ENCODE measurements at regions not wholly inside any gene's neighbourhood (a gene's known extent, or its start where the extent isn't known, plus 50 kb on each side); places are given as distances from the start of the nearest gene placed in this dataset.

DNA sequence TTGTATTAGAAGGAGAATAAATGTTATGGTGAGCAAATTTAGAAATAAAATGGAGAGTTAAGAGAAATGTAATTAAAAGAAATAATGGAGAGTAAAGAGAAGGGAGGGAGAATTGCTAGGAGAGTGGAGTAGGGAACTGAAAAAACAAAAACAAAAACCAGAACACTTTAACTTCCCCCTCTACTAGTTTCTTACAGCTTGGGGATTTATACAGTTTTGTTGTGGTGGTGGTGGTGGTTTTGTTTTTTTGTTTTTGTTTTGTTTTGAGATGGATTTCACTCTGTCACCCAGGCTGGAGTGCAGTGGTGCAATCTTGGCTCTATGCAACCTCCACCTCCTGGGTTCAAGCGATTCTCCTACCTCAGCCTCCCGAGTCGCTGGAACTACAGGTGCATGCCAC, 322.4 kb downstream of the TMEM167A start:
- no peak overlapping the region for H3K4me3 ChIP-seq (ENCODE audit: low read depth in 2 of 2, low read length in 2 of 2)

DNA sequence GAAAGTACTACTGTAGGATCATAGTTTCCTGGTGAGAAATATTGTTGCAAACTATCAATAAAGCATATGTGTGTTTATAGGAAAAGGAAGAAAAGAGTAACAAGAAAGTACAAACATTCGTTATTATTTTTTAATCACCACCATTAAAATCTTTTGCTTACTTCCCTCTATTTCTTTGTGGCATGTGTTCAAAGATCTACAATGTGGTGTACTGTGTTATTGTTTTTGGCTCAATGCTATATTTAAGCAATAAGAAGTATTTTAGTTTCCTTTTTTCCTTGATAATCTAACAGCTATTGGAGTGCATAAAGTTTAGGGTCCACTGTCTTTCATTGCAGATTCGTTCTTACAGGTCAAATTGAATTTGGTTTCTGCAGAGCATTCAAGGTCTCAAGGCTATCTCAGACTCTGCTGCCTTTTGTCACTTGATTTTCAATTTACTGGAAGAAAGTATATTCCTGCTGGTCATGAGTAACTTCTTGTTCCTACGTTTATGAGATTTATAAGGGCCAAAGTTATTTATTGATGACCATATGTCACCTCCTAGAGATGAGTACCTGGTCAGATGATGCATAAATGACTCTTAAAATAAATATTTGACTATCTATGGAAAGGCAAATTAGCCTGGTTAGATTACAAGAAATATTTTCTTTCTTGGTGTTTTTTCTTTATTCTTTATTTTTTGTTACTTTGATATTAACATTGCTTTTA, 323.0 kb downstream of the TMEM167A start:
- BruUV-seq (replicated peaks): no TSS peak
- no peak for ATAC-seq
- intact Hi-C loops (cut with micrococcal nuclease; ENCODE audit: unreplicated experiment) (no loop called here), in situ Hi-C loops (cut with HindIII; ENCODE audit: low pct_unique_long_range_greater_than_20kb, low sequenced_read_pairs) (no loop called here)
- TF ChIP-seq, protein P1, sequence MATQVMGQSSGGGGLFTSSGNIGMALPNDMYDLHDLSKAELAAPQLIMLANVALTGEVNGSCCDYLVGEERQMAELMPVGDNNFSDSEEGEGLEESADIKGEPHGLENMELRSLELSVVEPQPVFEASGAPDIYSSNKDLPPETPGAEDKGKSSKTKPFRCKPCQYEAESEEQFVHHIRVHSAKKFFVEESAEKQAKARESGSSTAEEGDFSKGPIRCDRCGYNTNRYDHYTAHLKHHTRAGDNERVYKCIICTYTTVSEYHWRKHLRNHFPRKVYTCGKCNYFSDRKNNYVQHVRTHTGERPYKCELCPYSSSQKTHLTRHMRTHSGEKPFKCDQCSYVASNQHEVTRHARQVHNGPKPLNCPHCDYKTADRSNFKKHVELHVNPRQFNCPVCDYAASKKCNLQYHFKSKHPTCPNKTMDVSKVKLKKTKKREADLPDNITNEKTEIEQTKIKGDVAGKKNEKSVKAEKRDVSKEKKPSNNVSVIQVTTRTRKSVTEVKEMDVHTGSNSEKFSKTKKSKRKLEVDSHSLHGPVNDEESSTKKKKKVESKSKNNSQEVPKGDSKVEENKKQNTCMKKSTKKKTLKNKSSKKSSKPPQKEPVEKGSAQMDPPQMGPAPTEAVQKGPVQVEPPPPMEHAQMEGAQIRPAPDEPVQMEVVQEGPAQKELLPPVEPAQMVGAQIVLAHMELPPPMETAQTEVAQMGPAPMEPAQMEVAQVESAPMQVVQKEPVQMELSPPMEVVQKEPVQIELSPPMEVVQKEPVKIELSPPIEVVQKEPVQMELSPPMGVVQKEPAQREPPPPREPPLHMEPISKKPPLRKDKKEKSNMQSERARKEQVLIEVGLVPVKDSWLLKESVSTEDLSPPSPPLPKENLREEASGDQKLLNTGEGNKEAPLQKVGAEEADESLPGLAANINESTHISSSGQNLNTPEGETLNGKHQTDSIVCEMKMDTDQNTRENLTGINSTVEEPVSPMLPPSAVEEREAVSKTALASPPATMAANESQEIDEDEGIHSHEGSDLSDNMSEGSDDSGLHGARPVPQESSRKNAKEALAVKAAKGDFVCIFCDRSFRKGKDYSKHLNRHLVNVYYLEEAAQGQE (IDR thresholded peaks at IDR 0.05; ENCODE audit: insufficient read depth in 1 of 2, low read depth in 2 of 2, low read length in 1 of 2): no peak
- TF ChIP-seq SIN3A (IDR thresholded peaks at IDR 0.05; ENCODE audit: borderline replicate concordance, insufficient read depth, low read depth, low read length) (no peak), POLR2AphosphoS5 (IDR thresholded peaks at IDR 0.05; ENCODE audit: low read depth, low read length) (no peak), TCF7L2 (IDR thresholded peaks at IDR 0.05; ENCODE audit: low read depth, low read length) (no peak)
- TF ChIP-seq, protein P2, sequence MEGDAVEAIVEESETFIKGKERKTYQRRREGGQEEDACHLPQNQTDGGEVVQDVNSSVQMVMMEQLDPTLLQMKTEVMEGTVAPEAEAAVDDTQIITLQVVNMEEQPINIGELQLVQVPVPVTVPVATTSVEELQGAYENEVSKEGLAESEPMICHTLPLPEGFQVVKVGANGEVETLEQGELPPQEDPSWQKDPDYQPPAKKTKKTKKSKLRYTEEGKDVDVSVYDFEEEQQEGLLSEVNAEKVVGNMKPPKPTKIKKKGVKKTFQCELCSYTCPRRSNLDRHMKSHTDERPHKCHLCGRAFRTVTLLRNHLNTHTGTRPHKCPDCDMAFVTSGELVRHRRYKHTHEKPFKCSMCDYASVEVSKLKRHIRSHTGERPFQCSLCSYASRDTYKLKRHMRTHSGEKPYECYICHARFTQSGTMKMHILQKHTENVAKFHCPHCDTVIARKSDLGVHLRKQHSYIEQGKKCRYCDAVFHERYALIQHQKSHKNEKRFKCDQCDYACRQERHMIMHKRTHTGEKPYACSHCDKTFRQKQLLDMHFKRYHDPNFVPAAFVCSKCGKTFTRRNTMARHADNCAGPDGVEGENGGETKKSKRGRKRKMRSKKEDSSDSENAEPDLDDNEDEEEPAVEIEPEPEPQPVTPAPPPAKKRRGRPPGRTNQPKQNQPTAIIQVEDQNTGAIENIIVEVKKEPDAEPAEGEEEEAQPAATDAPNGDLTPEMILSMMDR (IDR thresholded peaks at IDR 0.05): no peak
- POLR2A ChIA-PET: no interaction called here
- Histone ChIP-seq H3K27me3 (ENCODE audit: control insufficient read depth, insufficient read depth, low read length) (no peaks in the 10 kb centered on the region), H3K4me1 (ENCODE audit: control insufficient read depth, insufficient read depth, low read length) (no peaks in the 10 kb centered on the region), H3K4me3 (ENCODE audit: low read depth in 2 of 2, low read length in 2 of 2) (no peak overlapping the region), H3K27ac (ENCODE audit: low read length) (no peak overlapping the region), H3K9me3 (ENCODE audit: control insufficient read depth, insufficient read depth, low read depth, low read length) (no peaks in the 10 kb centered on the region), H3K36me3 (ENCODE audit: control insufficient read depth, insufficient read depth, low read length) (no peaks in the 10 kb centered on the region)
- CTCF ChIA-PET: no interaction called here
- DNase-seq (ENCODE audit: low read depth, low spot score): no peak

More for the DNA sequence above, 322.4 kb downstream of the TMEM167A start:
- Histone ChIP-seq H3K9me3 (ENCODE audit: control insufficient read depth, insufficient read depth, low read depth, low read length) (no peaks in the 10 kb centered on the region), H3K27me3 (ENCODE audit: control insufficient read depth, insufficient read depth, low read length) (no peaks in the 10 kb centered on the region), H3K4me1 (ENCODE audit: control insufficient read depth, insufficient read depth, low read length) (no peaks in the 10 kb centered on the region), H3K27ac (ENCODE audit: low read length) (no peak overlapping the region), H3K36me3 (ENCODE audit: control insufficient read depth, insufficient read depth, low read length) (no peaks in the 10 kb centered on the region)
- intact Hi-C loops (cut with micrococcal nuclease; ENCODE audit: unreplicated experiment) (no loop called here), in situ Hi-C loops (cut with HindIII; ENCODE audit: low pct_unique_long_range_greater_than_20kb, low sequenced_read_pairs) (no loop called here)
- no TSS peak for BruUV-seq (replicated peaks)
- CTCF ChIA-PET: no interaction called here
- no peak for ATAC-seq
- POLR2A ChIA-PET: no interaction called here
- TF ChIP-seq, protein P1 (IDR thresholded peaks at IDR 0.05; ENCODE audit: insufficient read depth in 1 of 2, low read depth in 2 of 2, low read length in 1 of 2): no peak
- TF ChIP-seq POLR2AphosphoS5 (IDR thresholded peaks at IDR 0.05; ENCODE audit: low read depth, low read length) (no peak), TCF7L2 (IDR thresholded peaks at IDR 0.05; ENCODE audit: low read depth, low read length) (no peak), SIN3A (IDR thresholded peaks at IDR 0.05; ENCODE audit: borderline replicate concordance, insufficient read depth, low read depth, low read length) (no peak)
- TF ChIP-seq, protein P2 (IDR thresholded peaks at IDR 0.05): no peak
- DNase-seq (ENCODE audit: low read depth, low spot score): no peak
